Cardiac fibroblast (primary cell): ENCODE measurements at regions not wholly inside any gene's neighbourhood (a gene's known extent, or its start where the extent isn't known, plus 50 kb on each side); places are given as distances from the start of the nearest gene placed in this dataset.

Source experiments
- DNase-seq, 2 donors: peaks; one replicate each; pipeline versions ENCODE4 v3.0.0 to v3.0.0-alpha.2; 2010; ENCODE audit warnings: low read depth in 2 of 2
- H3K4me3 ChIP-seq, 2 donors: replicated peaks in 1 of 2; 1 replicate in 1 of 2; 2 replicates in 1 of 2; pipeline ENCODE4 v1.5.1; 2011; ENCODE audit warnings: low read depth in 2 of 2, low read length in 2 of 2, mild to moderate bottlenecking in 2 of 2, moderate library complexity in 1 of 2
- CTCF ChIP-seq: IDR thresholded peaks from one replicate; pipeline ENCODE4 v1.5.1; 2011; ENCODE audit warnings: low read depth, mild to moderate bottlenecking, low read length, inconsistent platforms

DNA sequence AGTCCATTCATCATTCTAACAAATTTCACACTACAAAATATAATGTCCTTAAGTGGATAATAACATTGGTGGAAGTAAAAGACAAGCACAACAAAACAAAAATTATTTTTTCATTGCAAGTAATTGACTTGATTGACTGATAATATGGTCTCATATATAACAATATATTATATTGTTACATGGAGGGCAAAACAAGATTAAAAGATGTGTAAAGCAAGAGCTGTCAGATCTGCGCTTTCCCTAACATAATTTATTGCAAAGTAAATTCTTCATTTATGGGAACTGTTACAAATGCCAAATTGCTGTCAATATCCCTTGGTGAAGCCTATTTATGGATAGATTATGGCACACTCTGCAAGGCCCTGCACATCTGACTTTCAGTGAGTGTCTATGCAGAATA lies 233.6 kb downstream of the PCDH7 start:
- H3K4me3 ChIP-seq = no peak overlapping the region
- no peak for DNase-seq
- no peak for TF ChIP-seq CTCF

GRCh38 chr4:30956916-30957315 lies 236.7 kb downstream of the PCDH7 start:
- no peak for TF ChIP-seq CTCF
- DNase-seq = no peak
- H3K4me3 ChIP-seq = no peak overlapping the region

GRCh38 chr4:30957706-30958105 lies 237.5 kb downstream of the PCDH7 start:
- TF ChIP-seq CTCF = no peak
- DNase-seq = no peak

GRCh38 chr4:30959781-30960485 lies 239.8 kb downstream of the PCDH7 start:
- H3K4me3 ChIP-seq = no peak overlapping the region
- TF ChIP-seq CTCF = no peak
- no peak for DNase-seq

More at GRCh38 chr4:30957706-30958105, 237.5 kb downstream of the PCDH7 start:
- H3K4me3 ChIP-seq = no peak overlapping the region

GRCh38 chr4:30962939-30963338 lies 242.8 kb downstream of the PCDH7 start:
- no peak for TF ChIP-seq CTCF

GRCh38 chr4:30968926-30969325 lies 248.8 kb downstream of the PCDH7 start:
- DNase-seq = no peak
- no peak for TF ChIP-seq CTCF

More at GRCh38 chr4:30962939-30963338, 242.8 kb downstream of the PCDH7 start:
- H3K4me3 ChIP-seq = no peak overlapping the region
- peak in 1 of 2 donors; percentile 72 for DNase-seq

DNA sequence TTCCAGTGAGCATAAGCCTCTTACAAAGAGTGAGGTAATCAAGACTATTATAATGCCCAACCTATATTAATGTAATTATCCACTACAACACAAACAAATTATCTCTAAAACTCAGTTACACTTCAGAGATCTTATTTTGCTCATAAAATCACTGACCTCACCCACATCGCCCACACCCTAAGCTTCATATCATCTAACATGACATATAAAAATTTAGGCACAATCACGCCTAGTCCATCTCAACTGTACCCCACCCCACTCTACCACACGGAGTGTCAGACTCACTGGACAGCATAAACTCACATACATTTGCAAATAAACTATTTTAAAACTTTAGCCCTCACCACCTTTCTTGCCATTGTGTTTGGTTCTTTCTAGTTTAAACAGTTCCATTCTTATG lies 252.4 kb downstream of the PCDH7 start:
- DNase-seq = no peak
- no peak overlapping the region for H3K4me3 ChIP-seq
- TF ChIP-seq CTCF = no peak

More at GRCh38 chr4:30968926-30969325, 248.8 kb downstream of the PCDH7 start:
- no peak overlapping the region for H3K4me3 ChIP-seq
